ENCODE measurements at regions not wholly inside any gene's neighbourhood (a gene's known extent, or its start where the extent isn't known, plus 50 kb on each side); places are given as distances from the start of the nearest gene placed in this dataset.
"Not testable (repeated sequence)": the region's sequence is repeated elsewhere in the genome, so short reads cannot be mapped to it uniquely, and the experiment has no call there.

GRCh38 chr2:16763493-16763899 is 97.9 kb upstream of the CYRIA start:
- Histone ChIP-seq H3K27me3 (ENCODE audit: insufficient read depth, low read length) (no peaks in the 10 kb centered on the region), H3K36me3 (ENCODE audit: insufficient read depth, low read length) (no peaks in the 10 kb centered on the region), H3K27ac (ENCODE audit: low read depth, low read length) (no peak overlapping the region), H3K9me3 (ENCODE audit: control insufficient read depth in 1 of 2, low read length in 2 of 2) (no peaks in the 10 kb centered on the region), H3K4me1 (ENCODE audit: insufficient read depth, low read length) (no peaks in the 10 kb centered on the region), H3K4me3 (ENCODE audit: low read length in 2 of 2) (no peak overlapping the region)
- Mint-ChIP-seq H3K36me3 (no peaks in the 10 kb centered on the region), H3K27ac (no peak overlapping the region), H3K27me3 (peaks cover 0 to 2% of the 10 kb centered on the region in 2 donors), H3K4me3 (peak overlapping the region in 1 of 8 donors; percentile 39), H3K9me3 (peaks cover 0 to 4% (median 0%) of the 10 kb centered on the region in 8 donors), H3K4me1 (no peaks in the 10 kb centered on the region)
- ChIA-PET CTCF (ENCODE audit: partially characterized antibody) (no interaction called here), POLR2A (ENCODE audit: partially characterized antibody) (no interaction called here)
- DNase-seq = no peak
- intact Hi-C loops (cut with micrococcal nuclease) = no loop called here

GRCh38 chr2:16763056-16763455 is 97.4 kb upstream of the CYRIA start:
- intact Hi-C loops (cut with micrococcal nuclease) = no loop called here
- no peaks in the 10 kb centered on the region for H3K4me1 Mint-ChIP-seq

GRCh38 chr2:16760426-16760825 is 94.8 kb upstream of the CYRIA start:
- no peak for DNase-seq
- H3K27ac ChIP-seq (ENCODE audit: low read depth, low read length) = no peak overlapping the region
- no peak overlapping the region for H3K4me3 ChIP-seq (ENCODE audit: low read length in 2 of 2)
- ChIA-PET POLR2A (ENCODE audit: partially characterized antibody) (no interaction called here), CTCF (ENCODE audit: partially characterized antibody) (no interaction called here)
- H3K27me3 Mint-ChIP-seq = peaks cover 0 to 4% of the 10 kb centered on the region in 2 donors
- no peak overlapping the region for H3K4me3 Mint-ChIP-seq
- H3K4me1 ChIP-seq (ENCODE audit: insufficient read depth, low read length) = no peaks in the 10 kb centered on the region
- peaks cover 0 to 2% (median 0%) of the 10 kb centered on the region in 8 donors for H3K9me3 Mint-ChIP-seq
- H3K36me3 Mint-ChIP-seq = no peaks in the 10 kb centered on the region
- H3K9me3 ChIP-seq (ENCODE audit: control insufficient read depth in 1 of 2, low read length in 2 of 2) = no peaks in the 10 kb centered on the region
- H3K27me3 ChIP-seq (ENCODE audit: insufficient read depth, low read length) = no peaks in the 10 kb centered on the region
- no peaks in the 10 kb centered on the region for H3K4me1 Mint-ChIP-seq
- no peaks in the 10 kb centered on the region for H3K36me3 ChIP-seq (ENCODE audit: insufficient read depth, low read length)
- no peak overlapping the region for H3K27ac Mint-ChIP-seq
- intact Hi-C loops (cut with micrococcal nuclease) = no loop called here

More at GRCh38 chr2:16763056-16763455, 97.4 kb upstream of the CYRIA start:
- POLR2A ChIA-PET (ENCODE audit: partially characterized antibody) = no interaction called here
- Mint-ChIP-seq H3K27me3 (peaks cover 0 to 2% of the 10 kb centered on the region in 2 donors), H3K27ac (no peak overlapping the region), H3K9me3 (peaks cover 0 to 4% (median 0%) of the 10 kb centered on the region in 8 donors), H3K36me3 (no peaks in the 10 kb centered on the region), H3K4me3 (no peak overlapping the region)
- H3K9me3 ChIP-seq (ENCODE audit: control insufficient read depth in 1 of 2, low read length in 2 of 2) = no peaks in the 10 kb centered on the region
- no peak overlapping the region for H3K27ac ChIP-seq (ENCODE audit: low read depth, low read length)
- CTCF ChIA-PET (ENCODE audit: partially characterized antibody) = no interaction called here
- H3K4me1 ChIP-seq (ENCODE audit: insufficient read depth, low read length) = no peaks in the 10 kb centered on the region
- H3K4me3 ChIP-seq (ENCODE audit: low read length in 2 of 2) = no peak overlapping the region
- no peak for DNase-seq
- H3K27me3 ChIP-seq (ENCODE audit: insufficient read depth, low read length) = no peaks in the 10 kb centered on the region
- H3K36me3 ChIP-seq (ENCODE audit: insufficient read depth, low read length) = no peaks in the 10 kb centered on the region

- H3K27ac Mint-ChIP-seq = no peak overlapping the region
- H3K4me1 ChIP-seq (ENCODE audit: insufficient read depth, low read length) = no peaks in the 10 kb centered on the region
- H3K4me3 ChIP-seq (ENCODE audit: low read length in 2 of 2) = no peak overlapping the region
- intact Hi-C loops (cut with micrococcal nuclease) = loop anchor here (1.0 kb wide), 1 partner anchor 148 kb away; no protein-coding TSS in a partner anchor
- H3K27ac ChIP-seq (ENCODE audit: low read depth, low read length) = no peak overlapping the region
- no peaks in the 10 kb centered on the region for H3K36me3 ChIP-seq (ENCODE audit: insufficient read depth, low read length)
- DNase-seq = peak in 4 of 5 donors; percentile 24 to 36 (median 28)
- no peaks in the 10 kb centered on the region for H3K4me1 Mint-ChIP-seq
- peaks cover 0 to 4% (median 0%) of the 10 kb centered on the region in 8 donors for H3K9me3 Mint-ChIP-seq
- ChIA-PET CTCF (ENCODE audit: partially characterized antibody) (interaction anchor here (1.1 to 3.1 kb wide), 8 partner anchors 11 to 817 kb away, joined by 3 to 17 read pairs (median 3); no protein-coding TSS in a partner anchor), POLR2A (ENCODE audit: partially characterized antibody) (no interaction called here)
- no peaks in the 10 kb centered on the region for H3K27me3 ChIP-seq (ENCODE audit: insufficient read depth, low read length)
- H3K27me3 Mint-ChIP-seq = peaks cover 0 to 4% of the 10 kb centered on the region in 2 donors
- no peaks in the 10 kb centered on the region for H3K9me3 ChIP-seq (ENCODE audit: control insufficient read depth in 1 of 2, low read length in 2 of 2)
- no peaks in the 10 kb centered on the region for H3K36me3 Mint-ChIP-seq
- H3K4me3 Mint-ChIP-seq = no peak overlapping the region
These were observed 91.4 kb upstream of the CYRIA start for GRCh38 chr2:16756831-16757644.

- no peaks in the 10 kb centered on the region for H3K4me1 Mint-ChIP-seq
- H3K36me3 ChIP-seq (ENCODE audit: insufficient read depth, low read length) = no peaks in the 10 kb centered on the region
- H3K4me3 ChIP-seq (ENCODE audit: low read length in 2 of 2) = no peak overlapping the region
- H3K36me3 Mint-ChIP-seq = no peaks in the 10 kb centered on the region
- H3K4me3 Mint-ChIP-seq = no peak overlapping the region
- ChIA-PET POLR2A (ENCODE audit: partially characterized antibody) (no interaction called here), CTCF (ENCODE audit: partially characterized antibody) (interaction anchor here (1.0 to 3.1 kb wide), 4 partner anchors 9 to 146 kb away, joined by 3 to 17 read pairs (median 3); no protein-coding TSS in a partner anchor)
- intact Hi-C loops (cut with micrococcal nuclease) = no loop called here
- no peaks in the 10 kb centered on the region for H3K4me1 ChIP-seq (ENCODE audit: insufficient read depth, low read length)
- peaks cover 0 to 2% of the 10 kb centered on the region in 2 donors for H3K27me3 Mint-ChIP-seq
- no peak overlapping the region for H3K27ac Mint-ChIP-seq
- no peaks in the 10 kb centered on the region for H3K27me3 ChIP-seq (ENCODE audit: insufficient read depth, low read length)
- no peak for DNase-seq
- H3K9me3 ChIP-seq (ENCODE audit: control insufficient read depth in 1 of 2, low read length in 2 of 2) = no peaks in the 10 kb centered on the region
- H3K9me3 Mint-ChIP-seq = peaks cover 0 to 4% (median 0%) of the 10 kb centered on the region in 8 donors
- no peak overlapping the region for H3K27ac ChIP-seq (ENCODE audit: low read depth, low read length)
These were observed 89.8 kb upstream of the CYRIA start for GRCh38 chr2:16755442-16755841.

- H3K9me3 ChIP-seq (ENCODE audit: control insufficient read depth in 1 of 2, low read length in 2 of 2); H3K36me3 ChIP-seq (ENCODE audit: insufficient read depth, low read length); H3K27ac Mint-ChIP-seq; H3K36me3 Mint-ChIP-seq; H3K27me3 ChIP-seq (ENCODE audit: insufficient read depth, low read length); H3K4me1 ChIP-seq (ENCODE audit: insufficient read depth, low read length); POLR2A ChIA-PET (ENCODE audit: partially characterized antibody); H3K4me1 Mint-ChIP-seq; H3K9me3 Mint-ChIP-seq; intact Hi-C loops (cut with micrococcal nuclease); H3K4me3 ChIP-seq (ENCODE audit: low read length in 2 of 2); H3K4me3 Mint-ChIP-seq; H3K27ac ChIP-seq (ENCODE audit: low read depth, low read length); DNase-seq; H3K27me3 Mint-ChIP-seq; CTCF ChIA-PET (ENCODE audit: partially characterized antibody): not testable (repeated sequence)
These were observed 87.4 kb upstream of the CYRIA start for GRCh38 chr2:16753025-16753424.

GRCh38 chr2:16750925-16751214 is 85.2 kb upstream of the CYRIA start:
- intact Hi-C loops (cut with micrococcal nuclease); H3K9me3 Mint-ChIP-seq; H3K27ac Mint-ChIP-seq; H3K36me3 Mint-ChIP-seq; H3K27ac ChIP-seq (ENCODE audit: low read depth, low read length); H3K36me3 ChIP-seq (ENCODE audit: insufficient read depth, low read length); H3K9me3 ChIP-seq (ENCODE audit: control insufficient read depth in 1 of 2, low read length in 2 of 2); H3K27me3 ChIP-seq (ENCODE audit: insufficient read depth, low read length); H3K27me3 Mint-ChIP-seq; H3K4me3 ChIP-seq (ENCODE audit: low read length in 2 of 2); H3K4me3 Mint-ChIP-seq; H3K4me1 ChIP-seq (ENCODE audit: insufficient read depth, low read length); H3K4me1 Mint-ChIP-seq; CTCF ChIA-PET (ENCODE audit: partially characterized antibody); DNase-seq; POLR2A ChIA-PET (ENCODE audit: partially characterized antibody): not testable (repeated sequence)
